Kidney (tissue), 13 donors: ENCODE measurements at regions not wholly inside any gene's neighbourhood (a gene's known extent, or its start where the extent isn't known, plus 50 kb on each side); places are given as distances from the start of the nearest gene placed in this dataset.

Experiments used
- DNase-seq, 5 donors: peaks; one replicate each; pipeline ENCODE4 v3.0.0-alpha.2; 2013 to 2020
- FAIRE-seq: peaks from 2 replicates; lab custom pipeline; 2012; peaks lifted over from hg19 to GRCh38; lab: Jason Lieb, UNC
- H3K27ac ChIP-seq, 2 donors: one replicate each; pipeline ENCODE4 v1.7.0; 2013; ENCODE audit warnings: low read depth in 2 of 2, low read length in 2 of 2, inconsistent platforms in 1 of 2
- H3K27me3 ChIP-seq: one replicate; pipeline ENCODE4 v1.7.1; 2013; ENCODE audit warnings: low read length, inconsistent platforms; ENCODE audit not compliant: control insufficient read depth, insufficient read depth
- H3K36me3 ChIP-seq, 3 donors: one replicate each; pipeline versions ENCODE4 v1.7.0 to v1.7.1; 2013; ENCODE audit warnings: low read length in 3 of 3, control low read depth in 1 of 3, inconsistent platforms in 1 of 3; ENCODE audit not compliant: insufficient read depth in 3 of 3, control insufficient read depth in 2 of 3
- H3K4me1 ChIP-seq, 3 donors: one replicate each; pipeline versions ENCODE4 v1.7.0 to v1.7.1; 2013; ENCODE audit warnings: low read length in 3 of 3, inconsistent platforms in 1 of 3, low read depth in 1 of 3; ENCODE audit not compliant: control insufficient read depth in 2 of 3, insufficient read depth in 2 of 3
- H3K4me3 ChIP-seq, 3 donors: one replicate each; pipeline versions ENCODE4 v1.7.0 to v1.8.1; 2013; ENCODE audit warnings: low read length in 3 of 3, control low read depth in 1 of 3, inconsistent platforms in 1 of 3
- H3K9ac ChIP-seq, 3 donors: one replicate each; pipeline versions ENCODE4 v1.7.0 to v1.7.1; 2013; ENCODE audit warnings: low read length in 3 of 3, control low read depth in 1 of 3, inconsistent platforms in 1 of 3
- H3K9me3 ChIP-seq, 3 donors: one replicate each; pipeline versions ENCODE4 v1.7.0 to v1.7.1; 2013; ENCODE audit warnings: low read length in 3 of 3, control low read depth in 1 of 3, inconsistent platforms in 1 of 3; ENCODE audit not compliant: control insufficient read depth in 2 of 3, insufficient read depth in 1 of 3
- CTCF ChIP-seq: IDR thresholded peaks from 3 replicates; pipeline ENCODE4 v1.5.1; 2012; ENCODE audit warnings: mild to moderate bottlenecking, moderate library complexity, borderline replicate concordance; ENCODE audit not compliant: insufficient read depth; ENCODE audit errors: extremely low read depth
- intact Hi-C: fragments of 100-400 bp; cut with DNase I; formaldehyde crosslinking; loops from one replicate; pipeline ENCODE4 v1.11.1; 2022
- donor health status: control.
- donor health status: control.
- donor health status: control.
- donor health status: control.
- donor health status: control.
- donor health status: DM: yes; HTN: yes; CAD: no.
- donor health status: Normal renal cell carcinoma (clear cell type).

DNA sequence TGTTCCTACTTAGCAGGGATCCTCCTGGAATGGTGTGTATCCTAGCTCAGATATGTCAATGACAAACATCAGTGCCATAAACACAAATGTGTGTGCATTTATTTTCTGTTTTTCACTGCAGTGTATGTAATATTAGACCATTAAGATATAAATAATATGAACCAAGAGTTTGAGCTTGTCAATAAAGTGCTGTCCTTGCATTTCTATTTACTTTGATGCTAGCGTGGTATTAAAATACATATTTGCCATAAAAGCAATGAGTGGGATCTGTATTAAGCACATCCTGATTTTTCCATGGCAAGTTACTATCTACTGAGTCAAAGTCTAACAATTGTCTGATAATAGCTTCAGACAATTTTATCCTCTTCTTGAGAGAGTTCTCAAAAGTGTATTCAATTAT, 157.6 kb downstream of the DIRAS2 start:
- no peaks in the 10 kb centered on the region for H3K27me3 ChIP-seq

DNA sequence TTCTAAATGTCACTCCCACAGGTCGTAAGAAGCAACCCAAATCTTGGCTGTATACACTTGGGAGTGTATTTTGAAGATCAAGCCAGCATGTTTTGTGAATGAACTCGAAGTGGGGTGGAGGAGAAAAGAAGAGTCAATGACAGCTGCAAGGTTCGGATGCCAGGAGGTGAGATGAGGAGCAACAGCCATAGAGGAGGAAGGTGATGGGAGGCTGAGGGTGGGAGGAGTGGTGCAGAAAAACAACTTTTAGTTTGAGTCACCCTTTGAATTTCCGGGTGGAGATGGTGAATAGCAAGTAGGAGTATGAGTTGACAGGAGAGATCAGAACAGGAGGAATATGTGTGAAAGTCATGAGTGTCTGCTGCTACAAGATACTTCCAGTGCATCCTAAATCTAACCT, 153.6 kb downstream of the DIRAS2 start:
- peaks cover 0 to 6% (median 2%) of the 10 kb centered on the region in 3 donors for H3K9me3 ChIP-seq
- H3K27me3 ChIP-seq: no peaks in the 10 kb centered on the region
- no peaks in the 10 kb centered on the region for H3K4me1 ChIP-seq
- no peak for FAIRE-seq
- TF ChIP-seq CTCF: no peak
- intact Hi-C loops: no loop called here
- H3K27ac ChIP-seq: no peak overlapping the region
- H3K36me3 ChIP-seq: no peaks in the 10 kb centered on the region
- H3K4me3 ChIP-seq: no peak overlapping the region
- no peak for DNase-seq
- no peak overlapping the region for H3K9ac ChIP-seq

More for the DNA sequence above, 157.6 kb downstream of the DIRAS2 start:
- no peak for FAIRE-seq
- Histone ChIP-seq H3K36me3 (no peaks in the 10 kb centered on the region), H3K4me1 (no peaks in the 10 kb centered on the region), H3K9me3 (peaks cover 0 to 6% (median 2%) of the 10 kb centered on the region in 3 donors), H3K9ac (no peak overlapping the region), H3K27ac (no peak overlapping the region), H3K4me3 (no peak overlapping the region)
- no peak for TF ChIP-seq CTCF
- intact Hi-C loops: no loop called here
- no peak for DNase-seq

- no peaks in the 10 kb centered on the region for H3K9me3 ChIP-seq
- H3K4me3 ChIP-seq: no peak overlapping the region
- no peak for DNase-seq
- H3K9ac ChIP-seq: no peak overlapping the region
- H3K27me3 ChIP-seq: no peaks in the 10 kb centered on the region
- intact Hi-C loops: no loop called here
- H3K36me3 ChIP-seq: no peaks in the 10 kb centered on the region
- no peak overlapping the region for H3K27ac ChIP-seq
- no peak for TF ChIP-seq CTCF
- H3K4me1 ChIP-seq: no peaks in the 10 kb centered on the region
- no peak for FAIRE-seq
These were observed 142.9 kb downstream of the DIRAS2 start for GRCh38 chr9:90499761-90500160.

GRCh38 chr9:90502134-90502533, 140.5 kb downstream of the DIRAS2 start:
- intact Hi-C loops: no loop called here
- Histone ChIP-seq H3K9me3 (no peaks in the 10 kb centered on the region), H3K4me1 (no peaks in the 10 kb centered on the region), H3K9ac (no peak overlapping the region), H3K4me3 (no peak overlapping the region), H3K27me3 (no peaks in the 10 kb centered on the region), H3K27ac (no peak overlapping the region), H3K36me3 (no peaks in the 10 kb centered on the region)
- FAIRE-seq (no peak), DNase-seq (no peak)
- TF ChIP-seq CTCF: no peak
